Esophagus squamous epithelium (tissue), 4 donors: ENCODE measurements at regions not wholly inside any gene's neighbourhood (a gene's known extent, or its start where the extent isn't known, plus 50 kb on each side); places are given as distances from the start of the nearest gene placed in this dataset.
"Not testable (repeated sequence)": the region's sequence is repeated elsewhere in the genome, so short reads cannot be mapped to it uniquely, and the experiment has no call there.

Experiments
- POLR2A ChIP-seq, 4 donors: fragments of 450-650 bp; IDR thresholded peaks; one replicate each; pipeline ENCODE4 v1.6.1; 2017; ENCODE audit warnings: antibody characterized with exemption in 4 of 4, mild to moderate bottlenecking in 4 of 4, moderate library complexity in 3 of 4
- TF ChIP-seq, protein P1 (sequence below), 6 experiments: fragments of 450-650 bp in 4 of 6; fragments of 200-600 bp in 2 of 6; sonication (generic) in 2 of 6; IDR thresholded peaks; one replicate each; pipeline ENCODE4 v1.5.1; 2016 to 2019; ENCODE audit warnings: antibody characterized with exemption in 6 of 6, mild to moderate bottlenecking in 4 of 6, moderate library complexity in 4 of 6

DNA sequence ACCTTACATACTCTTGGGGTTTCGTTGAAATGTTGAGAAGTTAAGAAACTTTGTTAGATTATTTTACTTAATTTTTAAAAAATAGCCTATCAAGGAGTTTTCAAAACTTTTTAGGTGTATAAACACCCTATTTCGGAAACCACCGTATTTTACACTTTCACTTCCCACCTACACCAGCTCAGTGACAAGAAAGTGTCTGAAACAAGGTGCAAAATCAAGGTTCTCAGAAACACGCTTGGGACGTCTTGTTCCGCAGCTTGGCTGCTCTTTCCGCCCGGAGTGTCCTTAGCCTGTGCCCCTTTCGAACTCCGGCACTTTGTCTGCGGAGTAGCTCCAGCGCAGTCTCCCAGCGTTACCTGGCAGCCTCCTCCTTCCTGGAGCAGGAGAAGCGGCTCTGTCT lies 233.8 kb upstream of the PLGLB1 start:
- TF ChIP-seq POLR2A (IDR thresholded peaks at IDR 0.05), result not testable (repeated sequence)
- TF ChIP-seq, protein P1, sequence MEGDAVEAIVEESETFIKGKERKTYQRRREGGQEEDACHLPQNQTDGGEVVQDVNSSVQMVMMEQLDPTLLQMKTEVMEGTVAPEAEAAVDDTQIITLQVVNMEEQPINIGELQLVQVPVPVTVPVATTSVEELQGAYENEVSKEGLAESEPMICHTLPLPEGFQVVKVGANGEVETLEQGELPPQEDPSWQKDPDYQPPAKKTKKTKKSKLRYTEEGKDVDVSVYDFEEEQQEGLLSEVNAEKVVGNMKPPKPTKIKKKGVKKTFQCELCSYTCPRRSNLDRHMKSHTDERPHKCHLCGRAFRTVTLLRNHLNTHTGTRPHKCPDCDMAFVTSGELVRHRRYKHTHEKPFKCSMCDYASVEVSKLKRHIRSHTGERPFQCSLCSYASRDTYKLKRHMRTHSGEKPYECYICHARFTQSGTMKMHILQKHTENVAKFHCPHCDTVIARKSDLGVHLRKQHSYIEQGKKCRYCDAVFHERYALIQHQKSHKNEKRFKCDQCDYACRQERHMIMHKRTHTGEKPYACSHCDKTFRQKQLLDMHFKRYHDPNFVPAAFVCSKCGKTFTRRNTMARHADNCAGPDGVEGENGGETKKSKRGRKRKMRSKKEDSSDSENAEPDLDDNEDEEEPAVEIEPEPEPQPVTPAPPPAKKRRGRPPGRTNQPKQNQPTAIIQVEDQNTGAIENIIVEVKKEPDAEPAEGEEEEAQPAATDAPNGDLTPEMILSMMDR (IDR thresholded peaks at IDR 0.05), result not testable (repeated sequence)
